Neural progenitor cell (in vitro differentiated cells): ENCODE measurements at regions not wholly inside any gene's neighbourhood (a gene's known extent, or its start where the extent isn't known, plus 50 kb on each side); places are given as distances from the start of the nearest gene placed in this dataset.

Source experiments
- DNase-seq: peaks from one replicate; pipeline ENCODE4 v3.0.0-alpha.2; 2016; ENCODE audit warnings: low spot score
- H2AFZ ChIP-seq: fragments of 200-600 bp; sonication (generic); replicated peaks from 2 replicates; pipeline ENCODE4 v1.6.1; 2016; ENCODE audit warnings: antibody characterized with exemption
- H3F3A ChIP-seq: fragments of 200-600 bp; sonication (generic); 2 replicates; pipeline ENCODE4 v1.6.1; 2016; ENCODE audit warnings: antibody characterized with exemption, low read depth
- H3K27ac ChIP-seq: fragments of 200-600 bp; sonication (generic); 2 replicates; pipeline ENCODE4 v1.5.1; 2016; ENCODE audit warnings: mild to moderate bottlenecking
- H3K27me3 ChIP-seq: fragments of 200-600 bp; sonication (generic); 2 replicates; pipeline ENCODE4 v1.6.1; 2016; ENCODE audit warnings: mild to moderate bottlenecking, moderate library complexity
- H3K36me3 ChIP-seq: fragments of 200-600 bp; sonication (generic); 2 replicates; pipeline ENCODE4 v1.5.1; 2016
- H3K4me1 ChIP-seq: fragments of 200-600 bp; sonication (generic); 2 replicates; pipeline ENCODE4 v1.6.1; 2016; ENCODE audit warnings: mixed run types
- H3K4me2 ChIP-seq: fragments of 200-600 bp; sonication (generic); 2 replicates; pipeline ENCODE4 v1.6.1; 2016
- H3K4me3 ChIP-seq: fragments of 200-600 bp; sonication (generic); 2 replicates; pipeline ENCODE4 v1.5.1; 2016
- H3K79me2 ChIP-seq: fragments of 200-600 bp; sonication (generic); 2 replicates; pipeline ENCODE4 v1.6.1; 2016; ENCODE audit warnings: low read depth
- H3K9ac ChIP-seq: fragments of 200-600 bp; sonication (generic); 2 replicates; pipeline ENCODE4 v1.6.1; 2016
- H3K9me3 ChIP-seq: fragments of 200-600 bp; sonication (generic); 2 replicates; pipeline ENCODE4 v1.5.1; 2016; ENCODE audit warnings: low read depth
- H4K20me1 ChIP-seq: fragments of 200-600 bp; sonication (generic); 2 replicates; pipeline ENCODE4 v1.6.1; 2016; ENCODE audit warnings: low read depth
- H3K27ac Mint-ChIP-seq: 3 replicates; pipeline ENCODE4 v1.8.0; 2021; ENCODE audit warnings: mixed read lengths
- H3K27me3 Mint-ChIP-seq: 2 replicates; pipeline ENCODE4 v1.8.0; 2022; ENCODE audit warnings: low read depth, mild to moderate bottlenecking, inconsistent platforms, moderate library complexity, mixed read lengths; ENCODE audit not compliant: insufficient read depth
- H3K36me3 Mint-ChIP-seq: 3 replicates; pipeline ENCODE4 v1.8.0; 2021; ENCODE audit warnings: mixed read lengths
- H3K4me1 Mint-ChIP-seq: 3 replicates; pipeline ENCODE4 v1.8.0; 2021; ENCODE audit warnings: mixed read lengths
- H3K4me3 Mint-ChIP-seq: 3 replicates; pipeline ENCODE4 v1.8.0; 2021; ENCODE audit warnings: mild to moderate bottlenecking, moderate library complexity, mixed read lengths
- H3K9me3 Mint-ChIP-seq: 3 replicates; pipeline ENCODE4 v1.8.0; 2020; ENCODE audit warnings: mixed read lengths
- EZH2 ChIP-seq: fragments of 200-600 bp; sonication (generic); IDR thresholded peaks from 2 replicates; pipeline ENCODE4 v1.6.1; 2017; ENCODE audit warnings: antibody characterized with exemption, mild to moderate bottlenecking, moderate library complexity
- EZH2phosphoT487 ChIP-seq: fragments of 200-600 bp; sonication (generic); IDR thresholded peaks from 2 replicates; pipeline ENCODE4 v1.6.1; 2017; ENCODE audit warnings: antibody characterized with exemption
- TF ChIP-seq, protein P1 (sequence below): fragments of 200-600 bp; sonication (generic); IDR thresholded peaks from 2 replicates; pipeline ENCODE4 v1.5.1; 2017; ENCODE audit warnings: antibody characterized with exemption, mild to moderate bottlenecking

DNA sequence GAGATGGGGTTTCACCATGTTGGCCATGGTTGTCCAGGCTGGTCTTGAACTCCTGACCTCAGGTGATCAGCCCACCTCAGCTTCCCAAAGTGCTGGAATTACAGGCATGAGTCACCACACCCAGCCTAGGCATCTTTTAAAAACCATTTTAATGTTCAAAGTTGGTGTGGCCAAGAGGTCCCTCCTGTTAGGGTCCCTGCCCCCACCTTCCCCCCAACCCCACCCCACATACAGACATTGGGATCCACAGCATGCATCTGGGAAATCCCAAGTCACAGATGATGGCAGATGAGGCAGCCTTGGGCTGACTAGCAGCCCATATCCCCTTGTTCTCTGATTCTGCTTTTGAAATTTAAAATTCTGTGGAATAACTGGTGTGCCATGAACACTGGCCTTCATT, 226.0 kb downstream of the KATNAL1 start:
- Histone ChIP-seq H3K36me3 (no peaks in the 10 kb centered on the region), H3K27ac (no peak overlapping the region), H3K4me3 (no peak overlapping the region), H3K4me2 (no peak overlapping the region), H3K79me2 (no peaks in the 10 kb centered on the region), H2AFZ (no peak overlapping the region), H3F3A (no peaks in the 10 kb centered on the region), H3K27me3 (no peaks in the 10 kb centered on the region), H4K20me1 (no peaks in the 10 kb centered on the region), H3K9me3 (no peaks in the 10 kb centered on the region), H3K9ac (no peak overlapping the region), H3K4me1 (no peaks in the 10 kb centered on the region)
- H3K27me3 Mint-ChIP-seq = peaks cover 3% of the 10 kb centered on the region
- no peak overlapping the region for H3K4me3 Mint-ChIP-seq
- no peak for DNase-seq
- H3K4me1 Mint-ChIP-seq = peaks cover 19% of the 10 kb centered on the region
- H3K9me3 Mint-ChIP-seq = peaks cover 28% of the 10 kb centered on the region
- H3K36me3 Mint-ChIP-seq = no peaks in the 10 kb centered on the region
- H3K27ac Mint-ChIP-seq = no peak overlapping the region
- TF ChIP-seq EZH2 = no peak
- TF ChIP-seq, protein P1, sequence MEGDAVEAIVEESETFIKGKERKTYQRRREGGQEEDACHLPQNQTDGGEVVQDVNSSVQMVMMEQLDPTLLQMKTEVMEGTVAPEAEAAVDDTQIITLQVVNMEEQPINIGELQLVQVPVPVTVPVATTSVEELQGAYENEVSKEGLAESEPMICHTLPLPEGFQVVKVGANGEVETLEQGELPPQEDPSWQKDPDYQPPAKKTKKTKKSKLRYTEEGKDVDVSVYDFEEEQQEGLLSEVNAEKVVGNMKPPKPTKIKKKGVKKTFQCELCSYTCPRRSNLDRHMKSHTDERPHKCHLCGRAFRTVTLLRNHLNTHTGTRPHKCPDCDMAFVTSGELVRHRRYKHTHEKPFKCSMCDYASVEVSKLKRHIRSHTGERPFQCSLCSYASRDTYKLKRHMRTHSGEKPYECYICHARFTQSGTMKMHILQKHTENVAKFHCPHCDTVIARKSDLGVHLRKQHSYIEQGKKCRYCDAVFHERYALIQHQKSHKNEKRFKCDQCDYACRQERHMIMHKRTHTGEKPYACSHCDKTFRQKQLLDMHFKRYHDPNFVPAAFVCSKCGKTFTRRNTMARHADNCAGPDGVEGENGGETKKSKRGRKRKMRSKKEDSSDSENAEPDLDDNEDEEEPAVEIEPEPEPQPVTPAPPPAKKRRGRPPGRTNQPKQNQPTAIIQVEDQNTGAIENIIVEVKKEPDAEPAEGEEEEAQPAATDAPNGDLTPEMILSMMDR = no peak

DNA sequence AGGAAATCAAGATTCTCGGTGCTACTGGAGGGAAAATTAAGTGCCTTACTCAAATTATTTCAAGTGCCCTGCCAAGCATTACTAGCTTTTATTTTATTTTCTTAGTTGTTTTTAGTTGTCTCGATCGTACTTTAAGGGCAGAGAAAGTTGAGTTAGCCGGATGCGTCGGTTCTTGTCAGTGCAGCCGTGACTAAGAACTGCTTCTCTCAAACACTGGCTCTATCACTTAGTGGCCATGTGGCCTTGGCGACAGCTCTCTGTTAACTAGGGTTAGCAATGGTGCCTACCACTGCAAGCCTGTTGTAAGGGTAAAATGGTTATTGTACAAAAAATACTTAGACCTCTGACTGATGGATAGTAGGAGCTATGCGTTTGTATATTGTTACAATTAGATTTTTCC, 227.8 kb downstream of the KATNAL1 start:
- peaks cover 20% of the 10 kb centered on the region for H3K9me3 Mint-ChIP-seq
- H3K27ac ChIP-seq = no peak overlapping the region
- H2AFZ ChIP-seq = peak overlapping the region; percentile 42
- H3F3A ChIP-seq = no peaks in the 10 kb centered on the region
- no peaks in the 10 kb centered on the region for H3K9me3 ChIP-seq
- TF ChIP-seq EZH2 (no peak), EZH2phosphoT487 (no peak)
- TF ChIP-seq, protein P1 = no peak
- no peaks in the 10 kb centered on the region for H3K79me2 ChIP-seq
- H3K4me1 ChIP-seq = no peaks in the 10 kb centered on the region
- H3K27me3 ChIP-seq = no peaks in the 10 kb centered on the region
- H3K27ac Mint-ChIP-seq = no peak overlapping the region
- H3K4me1 Mint-ChIP-seq = peaks cover 19% of the 10 kb centered on the region
- H3K36me3 ChIP-seq = no peaks in the 10 kb centered on the region
- no peak overlapping the region for H3K4me3 ChIP-seq
- no peak overlapping the region for H3K4me3 Mint-ChIP-seq
- no peaks in the 10 kb centered on the region for H4K20me1 ChIP-seq
- no peak overlapping the region for H3K4me2 ChIP-seq
- peaks cover 3% of the 10 kb centered on the region for H3K27me3 Mint-ChIP-seq
- H3K9ac ChIP-seq = no peak overlapping the region
- H3K36me3 Mint-ChIP-seq = no peaks in the 10 kb centered on the region
- no peak for DNase-seq

DNA sequence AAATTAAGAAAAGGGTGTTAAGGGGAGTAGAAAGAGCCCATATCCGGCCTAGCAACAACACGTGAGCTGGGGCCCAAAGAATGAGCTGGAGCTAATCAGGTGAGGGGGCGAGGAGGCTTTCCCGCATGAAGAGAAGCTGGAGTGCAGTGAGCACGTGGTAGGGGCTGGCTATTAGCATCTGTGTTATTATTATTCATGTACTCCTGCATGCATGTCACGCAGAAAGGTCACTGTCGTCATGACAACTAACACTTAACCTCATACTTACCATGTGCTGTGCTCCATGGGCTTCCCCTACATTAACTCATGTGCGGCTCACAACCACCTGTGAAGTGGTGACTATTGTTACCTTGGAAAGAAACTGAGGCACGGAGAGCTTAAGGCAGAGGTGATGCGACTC, 227.6 kb upstream of the UBL3 start:
- H3F3A ChIP-seq = no peaks in the 10 kb centered on the region
- Mint-ChIP-seq H3K9me3 (peaks cover 11% of the 10 kb centered on the region), H3K36me3 (no peaks in the 10 kb centered on the region), H3K4me1 (peaks cover 19% of the 10 kb centered on the region), H3K27me3 (peaks cover 3% of the 10 kb centered on the region), H3K27ac (no peak overlapping the region), H3K4me3 (no peak overlapping the region)
- no peak overlapping the region for H3K4me3 ChIP-seq
- TF ChIP-seq EZH2phosphoT487 (no peak), EZH2 (no peak)
- TF ChIP-seq, protein P1 = no peak
- no peaks in the 10 kb centered on the region for H3K36me3 ChIP-seq
- H3K27me3 ChIP-seq = no peaks in the 10 kb centered on the region
- H4K20me1 ChIP-seq = no peaks in the 10 kb centered on the region
- H3K9me3 ChIP-seq = no peaks in the 10 kb centered on the region
- H3K4me2 ChIP-seq = no peak overlapping the region
- no peak overlapping the region for H2AFZ ChIP-seq
- no peak overlapping the region for H3K9ac ChIP-seq
- no peak for DNase-seq
- H3K79me2 ChIP-seq = no peaks in the 10 kb centered on the region
- no peaks in the 10 kb centered on the region for H3K4me1 ChIP-seq
- no peak overlapping the region for H3K27ac ChIP-seq
